ENCODE measurements at regions not wholly inside any gene's neighbourhood (a gene's known extent, or its start where the extent isn't known, plus 50 kb on each side); places are given as distances from the start of the nearest gene placed in this dataset.

DNA sequence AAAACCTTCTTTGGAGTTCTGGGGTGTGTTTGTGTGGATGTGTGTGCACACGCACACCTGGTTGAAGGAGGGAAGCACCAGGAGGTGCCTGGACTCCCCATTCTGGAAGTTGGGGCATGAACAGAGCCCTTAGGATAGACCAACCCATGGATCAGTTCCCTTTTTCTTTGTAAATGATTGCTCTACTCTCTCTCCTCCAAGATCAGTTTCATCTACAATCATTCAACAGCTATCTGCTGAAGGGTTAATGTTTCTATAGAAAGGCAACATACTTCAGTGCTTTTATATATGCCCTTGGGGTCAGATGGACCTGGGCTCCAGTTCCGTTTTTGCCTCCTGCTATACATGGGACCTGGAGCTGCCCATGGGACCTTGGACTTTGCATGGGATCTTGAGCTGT is 352.1 kb upstream of the CFAP20DC start:
- TF ChIP-seq, protein P1, sequence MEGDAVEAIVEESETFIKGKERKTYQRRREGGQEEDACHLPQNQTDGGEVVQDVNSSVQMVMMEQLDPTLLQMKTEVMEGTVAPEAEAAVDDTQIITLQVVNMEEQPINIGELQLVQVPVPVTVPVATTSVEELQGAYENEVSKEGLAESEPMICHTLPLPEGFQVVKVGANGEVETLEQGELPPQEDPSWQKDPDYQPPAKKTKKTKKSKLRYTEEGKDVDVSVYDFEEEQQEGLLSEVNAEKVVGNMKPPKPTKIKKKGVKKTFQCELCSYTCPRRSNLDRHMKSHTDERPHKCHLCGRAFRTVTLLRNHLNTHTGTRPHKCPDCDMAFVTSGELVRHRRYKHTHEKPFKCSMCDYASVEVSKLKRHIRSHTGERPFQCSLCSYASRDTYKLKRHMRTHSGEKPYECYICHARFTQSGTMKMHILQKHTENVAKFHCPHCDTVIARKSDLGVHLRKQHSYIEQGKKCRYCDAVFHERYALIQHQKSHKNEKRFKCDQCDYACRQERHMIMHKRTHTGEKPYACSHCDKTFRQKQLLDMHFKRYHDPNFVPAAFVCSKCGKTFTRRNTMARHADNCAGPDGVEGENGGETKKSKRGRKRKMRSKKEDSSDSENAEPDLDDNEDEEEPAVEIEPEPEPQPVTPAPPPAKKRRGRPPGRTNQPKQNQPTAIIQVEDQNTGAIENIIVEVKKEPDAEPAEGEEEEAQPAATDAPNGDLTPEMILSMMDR (IDR thresholded peaks at IDR 0.05; ENCODE audit: poor library complexity): no peak
- TF ChIP-seq EZH2 (IDR thresholded peaks at IDR 0.05; ENCODE audit: borderline replicate concordance): no peak

Measured in hepatocyte (in vitro differentiated cells).